H1 (cell line): ENCODE measurements at regions not wholly inside any gene's neighbourhood (a gene's known extent, or its start where the extent isn't known, plus 50 kb on each side); places are given as distances from the start of the nearest gene placed in this dataset.

Experiments
- CTCF ChIA-PET: fragments of 300-600 bp; sonication (Branson Sonifier 250); formaldehyde crosslinking; loops from one replicate; lab custom pipeline; 2021; ENCODE audit not compliant: partially characterized antibody; lab: Charles Lee
- POLR2A ChIA-PET: fragments of 300-600 bp; sonication (Branson Sonifier 250); formaldehyde crosslinking; loops from one replicate; lab custom pipeline; 2021; ENCODE audit warnings: inconsistent platforms; ENCODE audit not compliant: partially characterized antibody; lab: Charles Lee
- DNase-seq, 2 experiments: peaks; one replicate each; pipeline versions ENCODE4 v3.0.0 to v3.0.0-alpha.2; 2010 to 2022; ENCODE audit warnings: low spot score in 2 of 2, low read depth in 1 of 2, mixed read lengths in 1 of 2
- FAIRE-seq: peaks from 2 replicates; lab custom pipeline; 2011; peaks lifted over from hg19 to GRCh38; lab: Jason Lieb, UNC
- H2AFZ ChIP-seq: 2 replicates; pipeline ENCODE4 v1.8.1; 2012; ENCODE audit warnings: low read length, inconsistent platforms
- H2AK5ac ChIP-seq: 2 replicates; pipeline ENCODE4 v1.6.1; 2013; ENCODE audit warnings: low read depth, low read length
- H2BK120ac ChIP-seq: replicated peaks from 2 replicates; pipeline ENCODE3; 2013; ENCODE audit warnings: low read depth, low read length, inconsistent platforms
- H2BK12ac ChIP-seq: 2 replicates; pipeline ENCODE4 v1.6.1; 2013; ENCODE audit warnings: low read depth, low read length
- H2BK15ac ChIP-seq: 2 replicates; pipeline ENCODE4 v1.6.1; 2013; ENCODE audit warnings: low read length
- H2BK20ac ChIP-seq: 2 replicates; pipeline ENCODE4 v1.6.1; 2013; ENCODE audit warnings: low read length
- H2BK5ac ChIP-seq: 2 replicates; pipeline ENCODE4 v1.6.1; 2013; ENCODE audit warnings: low read depth, low read length
- H3K14ac ChIP-seq: 2 replicates; pipeline ENCODE4 v1.6.1; 2013; ENCODE audit warnings: inconsistent platforms; ENCODE audit not compliant: insufficient read length
- H3K18ac ChIP-seq: 2 replicates; pipeline ENCODE4 v1.6.1; 2013; ENCODE audit warnings: low read length; ENCODE audit errors: extremely low read depth
- H3K23ac ChIP-seq: 2 replicates; pipeline ENCODE4 v1.6.1; 2013; ENCODE audit warnings: inconsistent platforms; ENCODE audit not compliant: insufficient read length
- H3K23me2 ChIP-seq: 2 replicates; pipeline ENCODE4 v1.6.1; 2013; ENCODE audit warnings: low read depth, low read length
- H3K27ac ChIP-seq: 2 replicates; pipeline ENCODE4 v1.6.1; 2011; ENCODE audit warnings: low read depth, low read length, inconsistent platforms
- H3K27me3 ChIP-seq, 4 experiments: replicated peaks in 1 of 4; 1 replicate in 1 of 4; 2 replicates in 3 of 4; pipeline versions ENCODE4 v1.6.1 to v1.8.1; 2011 to 2013; ENCODE audit warnings: low read length in 3 of 4, mild to moderate bottlenecking in 3 of 4, inconsistent platforms in 2 of 4, mixed read lengths in 2 of 4, moderate library complexity in 1 of 4; ENCODE audit not compliant: control insufficient read depth in 3 of 4, insufficient read depth in 3 of 4; ENCODE audit errors: extremely low read depth in 1 of 4
- H3K36me3 ChIP-seq, 4 experiments: 2 replicates each; pipeline versions ENCODE4 v1.6.1 to v1.8.1; 2011 to 2013; ENCODE audit warnings: mild to moderate bottlenecking in 4 of 4, low read length in 3 of 4, moderate library complexity in 2 of 4, control low read depth in 1 of 4, inconsistent platforms in 1 of 4; ENCODE audit not compliant: insufficient read depth in 4 of 4, control insufficient read depth in 2 of 4
- H3K4ac ChIP-seq: replicated peaks from 2 replicates; pipeline ENCODE3; 2013; ENCODE audit warnings: low read length, low read depth, mixed read lengths, inconsistent platforms; ENCODE audit not compliant: insufficient read length
- H3K4me1 ChIP-seq, 4 experiments: replicated peaks in 1 of 4; 1 replicate in 1 of 4; 2 replicates in 3 of 4; pipeline versions ENCODE4 v1.6.1 to v1.8.1; 2011 to 2013; ENCODE audit warnings: low read length in 3 of 4, inconsistent platforms in 2 of 4, mixed read lengths in 1 of 4; ENCODE audit not compliant: insufficient read depth in 4 of 4, control insufficient read depth in 3 of 4
- H3K4me2 ChIP-seq, 2 experiments: 2 replicates each; pipeline versions ENCODE4 v1.6.1 to v1.8.1; 2011 to 2013; ENCODE audit warnings: low read depth in 2 of 2, low read length in 2 of 2, control low read depth in 1 of 2, inconsistent platforms in 1 of 2, mild to moderate bottlenecking in 1 of 2; ENCODE audit not compliant: insufficient read depth in 1 of 2
- H3K4me3 ChIP-seq, 4 experiments: fragments of 200-600, 300-600 bp in 1 of 4; sonication (generic), shearing (Covaris generic), sonication (Bioruptor Twin) in 1 of 4; 2 replicates each; pipeline versions ENCODE4 v1.5.1 to v1.8.1; 2011 to 2016; ENCODE audit warnings: low read length in 4 of 4, low read depth in 3 of 4, control low read depth in 2 of 4, inconsistent platforms in 2 of 4, mild to moderate bottlenecking in 2 of 4, mixed read lengths in 1 of 4, moderate library complexity in 1 of 4; ENCODE audit not compliant: insufficient read depth in 2 of 4; ENCODE audit errors: extremely low read depth in 1 of 4
- H3K56ac ChIP-seq: replicated peaks from 2 replicates; pipeline ENCODE3; 2013; ENCODE audit warnings: low read depth, mild to moderate bottlenecking, mixed read lengths, low read length, inconsistent platforms; ENCODE audit not compliant: insufficient read length
- H3K79me1 ChIP-seq: 2 replicates; pipeline ENCODE4 v1.6.1; 2013; ENCODE audit warnings: low read depth, low read length, control low read depth
- H3K79me2 ChIP-seq, 2 experiments: 2 replicates each; pipeline versions ENCODE4 v1.6.1 to v1.8.1; 2012 to 2013; ENCODE audit warnings: low read length in 2 of 2, mild to moderate bottlenecking in 2 of 2, inconsistent platforms in 1 of 2; ENCODE audit not compliant: insufficient read depth in 2 of 2, control insufficient read depth in 1 of 2
- H3K9ac ChIP-seq, 4 experiments: replicated peaks in 1 of 4; 1 replicate in 1 of 4; 2 replicates in 3 of 4; pipeline versions ENCODE4 v1.6.1 to v1.8.1; 2011 to 2013; ENCODE audit warnings: low read depth in 3 of 4, low read length in 3 of 4, control low read depth in 2 of 4, mild to moderate bottlenecking in 2 of 4, moderate library complexity in 2 of 4, inconsistent platforms in 1 of 4; ENCODE audit errors: extremely low read depth in 1 of 4
- H3K9me3 ChIP-seq, 2 experiments: 2 replicates each; pipeline versions ENCODE4 v1.6.1 to v1.8.1; 2012 to 2013; ENCODE audit warnings: mild to moderate bottlenecking in 2 of 2, moderate library complexity in 2 of 2, control low read depth in 1 of 2, inconsistent platforms in 1 of 2, low read depth in 1 of 2, low read length in 1 of 2, mixed read lengths in 1 of 2; ENCODE audit not compliant: insufficient read depth in 2 of 2
- H4K20me1 ChIP-seq, 2 experiments: replicated peaks in 1 of 2; 2 replicates each; pipeline versions ENCODE3 to v1.8.1; 2011 to 2013; ENCODE audit warnings: inconsistent platforms in 2 of 2, low read length in 2 of 2, mild to moderate bottlenecking in 1 of 2; ENCODE audit not compliant: insufficient read depth in 2 of 2, control insufficient read depth in 1 of 2
- H4K5ac ChIP-seq: 2 replicates; pipeline ENCODE4 v1.6.1; 2013; ENCODE audit warnings: low read length, low read depth, mixed read lengths, inconsistent platforms; ENCODE audit not compliant: insufficient read length
- H4K8ac ChIP-seq: 2 replicates; pipeline ENCODE4 v1.8.0; 2013; ENCODE audit warnings: mild to moderate bottlenecking, moderate library complexity, low read length, inconsistent platforms; ENCODE audit not compliant: insufficient read depth; ENCODE audit errors: extremely low read depth
- H4K91ac ChIP-seq: replicated peaks from 2 replicates; pipeline ENCODE3; 2013; ENCODE audit warnings: low read length, mixed read lengths, inconsistent platforms; ENCODE audit not compliant: insufficient read length
- WGBS, 2 experiments: shearing (Covaris generic) in 1 of 2; methylation state at CpG; one replicate each; pipeline versions ENCODE4 v1.1.6 to v1.1.7; 2013 to 2015; ENCODE audit warnings: low lambda C conversion rate in 2 of 2, mixed read lengths in 2 of 2, inconsistent platforms in 1 of 2, low coverage in 1 of 2, missing lambda C conversion rate in 1 of 2; ENCODE audit not compliant: insufficient replicate concordance in 2 of 2, insufficient coverage in 1 of 2, insufficient read length in 1 of 2; ENCODE audit errors: extremely low coverage in 1 of 2, missing lambda C conversion rate in 1 of 2; 5-methylcytosine and 5-hydroxymethylcytosine counted together

- Histone ChIP-seq H3K79me2 (no peaks in the 10 kb centered on the region), H3K18ac (no peak overlapping the region), H3K36me3 (no peaks in the 10 kb centered on the region), H3K23me2 (peaks cover 2% of the 10 kb centered on the region; the same call in 1 of the 2 replicates), H3K4me2 (no peak overlapping the region), H4K20me1 (no peaks in the 10 kb centered on the region), H3K23ac (no peak overlapping the region), H3K4me3 (no peak overlapping the region), H2BK120ac (no peak overlapping the region), H4K8ac (no peak overlapping the region), H2BK20ac (no peak overlapping the region), H2BK12ac (no peak overlapping the region), H3K27ac (no peak overlapping the region), H3K9me3 (no peaks in the 10 kb centered on the region), H3K9ac (no peak overlapping the region), H3K4me1 (no peaks in the 10 kb centered on the region; a peak in 1 of 7 replicates), H3K79me1 (no peaks in the 10 kb centered on the region), H3K14ac (no peak overlapping the region), H3K56ac (no peak overlapping the region), H2AK5ac (no peak overlapping the region), H3K4ac (no peak overlapping the region), H2AFZ (no peak overlapping the region), H3K27me3 (no peaks in the 10 kb centered on the region), H2BK15ac (no peak overlapping the region), H4K91ac (no peak overlapping the region), H2BK5ac (no peak overlapping the region), H4K5ac (no peak overlapping the region)
- CTCF ChIA-PET, result interaction anchor here (0.9 kb wide), 1 partner anchor 16 kb away, joined by 3 read pairs; no protein-coding TSS in a partner anchor
- 76 to 100% methylated on average over 1 of the region's 1 CpG for WGBS, 2 experiments
- POLR2A ChIA-PET, result no interaction called here
- FAIRE-seq (no peak), DNase-seq (no peak)
Observed at GRCh38 chr13:80798576-80799133, 457.7 kb upstream of the SPRY2 start.
